GM13976 (cell line): ENCODE measurements at regions not wholly inside any gene's neighbourhood (a gene's known extent, or its start where the extent isn't known, plus 50 kb on each side); places are given as distances from the start of the nearest gene placed in this dataset.

ENCODE experiments used
- DNase-seq: peaks from one replicate; pipeline ENCODE4 v3.0.0; 2012; ENCODE audit warnings: low spot score
- in situ Hi-C: fragments of 300-500 bp; cut with MboI; formaldehyde crosslinking; loops from one replicate; pipeline ENCODE4 v1.12.0; 2022; ENCODE audit warnings: low sequenced_read_pairs, mixed read lengths, inconsistent platforms; ENCODE audit not compliant: unreplicated experiment
- TF ChIP-seq, protein P1 (sequence below): IDR thresholded peaks from 2 replicates; pipeline ENCODE4 v1.5.1; 2012; ENCODE audit warnings: borderline replicate concordance, mild to moderate bottlenecking; ENCODE audit not compliant: insufficient read depth; ENCODE audit errors: extremely low read depth, missing control alignments, control extremely low read depth

DNA sequence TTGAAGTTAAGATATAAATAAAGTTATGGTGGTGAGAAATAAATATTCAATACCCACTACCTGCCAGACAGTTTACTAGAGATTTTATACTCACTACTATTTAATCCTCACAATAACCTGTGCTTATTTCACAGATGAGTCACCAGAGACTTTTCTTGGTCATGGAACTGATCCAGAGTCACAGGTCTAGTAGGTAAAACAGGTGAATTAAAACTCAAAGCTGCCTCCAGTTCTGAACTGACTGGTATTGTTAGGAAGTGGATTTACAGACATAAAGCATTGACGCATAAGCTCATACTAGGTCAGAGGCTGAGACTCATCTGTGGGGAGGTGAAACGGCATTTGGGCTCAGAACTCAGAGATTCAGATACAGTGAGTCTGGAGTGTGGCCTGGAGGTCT is 1009.9 kb downstream of the AGBL1 start:
- in situ Hi-C loops, result no loop called here
- no peak for DNase-seq
- TF ChIP-seq, protein P1, sequence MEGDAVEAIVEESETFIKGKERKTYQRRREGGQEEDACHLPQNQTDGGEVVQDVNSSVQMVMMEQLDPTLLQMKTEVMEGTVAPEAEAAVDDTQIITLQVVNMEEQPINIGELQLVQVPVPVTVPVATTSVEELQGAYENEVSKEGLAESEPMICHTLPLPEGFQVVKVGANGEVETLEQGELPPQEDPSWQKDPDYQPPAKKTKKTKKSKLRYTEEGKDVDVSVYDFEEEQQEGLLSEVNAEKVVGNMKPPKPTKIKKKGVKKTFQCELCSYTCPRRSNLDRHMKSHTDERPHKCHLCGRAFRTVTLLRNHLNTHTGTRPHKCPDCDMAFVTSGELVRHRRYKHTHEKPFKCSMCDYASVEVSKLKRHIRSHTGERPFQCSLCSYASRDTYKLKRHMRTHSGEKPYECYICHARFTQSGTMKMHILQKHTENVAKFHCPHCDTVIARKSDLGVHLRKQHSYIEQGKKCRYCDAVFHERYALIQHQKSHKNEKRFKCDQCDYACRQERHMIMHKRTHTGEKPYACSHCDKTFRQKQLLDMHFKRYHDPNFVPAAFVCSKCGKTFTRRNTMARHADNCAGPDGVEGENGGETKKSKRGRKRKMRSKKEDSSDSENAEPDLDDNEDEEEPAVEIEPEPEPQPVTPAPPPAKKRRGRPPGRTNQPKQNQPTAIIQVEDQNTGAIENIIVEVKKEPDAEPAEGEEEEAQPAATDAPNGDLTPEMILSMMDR, result no peak

DNA sequence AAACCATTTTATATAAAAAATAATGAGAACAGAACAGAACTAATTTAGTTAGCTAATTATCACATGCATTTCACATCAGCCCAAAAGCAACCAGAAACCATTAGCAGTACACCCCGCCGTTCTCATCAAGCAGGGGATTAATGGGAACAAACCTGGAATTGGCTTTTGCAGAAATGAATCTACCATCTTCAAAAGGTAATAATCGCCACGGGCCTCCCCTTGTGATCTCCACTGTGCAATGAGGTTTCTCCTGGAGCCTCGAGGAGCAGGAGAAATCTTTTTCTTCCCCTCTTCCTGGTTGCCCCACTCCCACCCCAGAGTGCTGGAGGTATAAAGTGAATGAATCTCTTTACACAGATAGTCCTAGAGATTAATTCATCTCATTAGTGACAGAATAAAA is 1003.5 kb downstream of the AGBL1 start:
- in situ Hi-C loops, result no loop called here
- TF ChIP-seq, protein P1, result no peak
- DNase-seq, result no peak

DNA sequence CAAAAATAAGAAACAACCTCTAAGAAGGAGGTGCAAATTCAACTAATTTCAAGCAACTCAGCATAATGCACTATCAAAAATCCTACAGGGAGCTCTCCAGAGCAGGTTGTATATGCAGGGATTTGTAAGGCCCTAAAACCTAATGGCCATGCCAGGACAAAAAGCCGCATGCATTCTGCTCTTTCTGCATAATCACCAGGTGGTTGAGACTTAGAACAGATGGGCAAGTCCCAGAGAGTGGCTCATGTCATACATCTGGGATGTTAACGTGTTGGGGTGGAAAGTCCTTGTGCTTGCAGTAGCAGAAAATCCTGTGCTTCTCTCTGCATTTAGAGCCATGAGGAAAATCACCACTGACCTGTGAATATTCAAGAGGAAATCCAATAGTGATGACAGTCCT is 1002.9 kb downstream of the AGBL1 start:
- TF ChIP-seq, protein P1, result no peak

DNA sequence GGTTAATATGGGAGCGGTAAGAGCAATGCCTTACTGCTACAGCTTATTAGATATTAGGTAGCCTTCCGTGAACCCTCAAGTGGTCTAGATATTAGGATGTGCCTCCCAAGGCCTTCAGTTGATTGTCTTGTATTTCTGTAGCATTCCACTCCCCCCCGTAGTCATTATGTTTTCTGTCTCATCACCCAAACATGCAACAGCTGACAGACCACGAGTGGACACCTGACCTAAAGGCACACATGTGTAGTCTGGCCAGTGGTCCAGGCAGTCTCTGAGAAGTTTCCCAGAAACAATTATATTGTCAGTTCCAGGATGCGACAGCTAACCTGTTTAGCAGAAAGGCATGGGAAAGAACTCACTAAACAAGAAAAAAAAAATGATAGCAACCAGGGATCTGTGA is 1000.9 kb downstream of the AGBL1 start:
- TF ChIP-seq, protein P1, result no peak
- in situ Hi-C loops, result no loop called here
- DNase-seq, result no peak

More for the DNA sequence above, 1002.9 kb downstream of the AGBL1 start:
- in situ Hi-C loops, result no loop called here
- DNase-seq, result no peak
